ENCODE measurements at regions not wholly inside any gene's neighbourhood (a gene's known extent, or its start where the extent isn't known, plus 50 kb on each side); places are given as distances from the start of the nearest gene placed in this dataset.

- Histone ChIP-seq H3K9ac (ENCODE audit: extremely low read depth, insufficient read length, low read length) (no peak overlapping the region), H4K20me1 (ENCODE audit: control insufficient read depth, insufficient read depth, insufficient read length) (no peaks in the 10 kb centered on the region), H3K27ac (ENCODE audit: insufficient read length, low read depth, low read length) (no peak overlapping the region), H3K14ac (ENCODE audit: insufficient read depth, low read length) (no peak overlapping the region), H2BK15ac (ENCODE audit: low read depth, low read length) (no peak overlapping the region; the same call in 1 of the 2 replicates), H3K56ac (ENCODE audit: insufficient read length, low read depth, low read length) (no peak overlapping the region), H3K79me2 (ENCODE audit: insufficient read depth, low read length) (no peaks in the 10 kb centered on the region), H4K8ac (replicated peaks; ENCODE audit: insufficient read length, low read depth, low read length) (no peak overlapping the region), H3T11ph (ENCODE audit: low read length) (no peak overlapping the region), H2BK20ac (ENCODE audit: low read depth, low read length, poor library complexity, severe bottlenecking) (no peak overlapping the region), H4K91ac (ENCODE audit: insufficient read length, low read depth, low read length) (no peak overlapping the region), H3K79me1 (ENCODE audit: insufficient read depth, low read depth, low read length, poor library complexity, severe bottlenecking) (no peaks in the 10 kb centered on the region), H2BK12ac (ENCODE audit: insufficient read length, low read depth, low read length) (no peak overlapping the region), H3K18ac (ENCODE audit: insufficient read length, low read depth, low read length) (no peak overlapping the region), H3K9me3 (ENCODE audit: control insufficient read depth, low read depth, low read length) (peaks cover 10% of the 10 kb centered on the region), H4K5ac (ENCODE audit: insufficient read length, low read depth, low read length) (no peak overlapping the region), H2BK5ac (ENCODE audit: insufficient read length, low read length) (no peak overlapping the region), H2AFZ (ENCODE audit: low read length) (no peak overlapping the region), H3K23ac (ENCODE audit: insufficient read length, low read depth, low read length) (no peak overlapping the region), H3K4ac (ENCODE audit: low read depth, low read length) (no peak overlapping the region), H2AK5ac (ENCODE audit: insufficient read length, low read length) (no peak overlapping the region), H2BK120ac (ENCODE audit: low read depth, low read length, poor library complexity, severe bottlenecking) (no peak overlapping the region), H3K4me1 (ENCODE audit: insufficient read depth, low read length) (no peaks in the 10 kb centered on the region), H3K4me2 (ENCODE audit: insufficient read depth, insufficient read length, low read length) (no peak overlapping the region), H3K23me2 (ENCODE audit: insufficient read length, low read depth, low read length, poor library complexity, severe bottlenecking) (no peaks in the 10 kb centered on the region), H3K27me3 (ENCODE audit: insufficient read depth, low read length) (no peaks in the 10 kb centered on the region)
- Mint-ChIP-seq H3K9me3 (peaks cover 52 to 64% of the 10 kb centered on the region in 2 experiments), H3K27ac (no peak overlapping the region), H3K4me3 (no peak overlapping the region; a peak in 1 of 5 replicates), H3K27me3 (ENCODE audit: low read depth) (no peaks in the 10 kb centered on the region), H3K4me1 (peaks cover 0 to 2% of the 10 kb centered on the region in 2 experiments; a peak in 2 of 4 replicates), H3K36me3 (ENCODE audit: insufficient read depth in 1 of 3, low read depth in 3 of 3) (peaks cover 0 to 2% (median 0%) of the 10 kb centered on the region in 3 experiments; a peak in 3 of 7 replicates)
- no CpG with 5 or more reads among the region's 2 CpGs for WGBS (ENCODE audit: extremely low coverage, insufficient read length, low lambda C conversion rate)
- TF ChIP-seq CTCF (conservative IDR thresholded peaks at IDR 0.05), result no peak
- no peak for DNase-seq
Observed at GRCh38 chrX:15059474-15059873, 186.3 kb downstream of the MOSPD2 start.
